Liver (tissue), 8 donors: ENCODE measurements at regions not wholly inside any gene's neighbourhood (a gene's known extent, or its start where the extent isn't known, plus 50 kb on each side); places are given as distances from the start of the nearest gene placed in this dataset.

Experiments
- DNase-seq: peaks from one replicate; pipeline ENCODE4 v3.0.0-alpha.2; 2017; ENCODE audit warnings: low spot score
- H3K27ac ChIP-seq, 2 donors: one replicate each; pipeline ENCODE4 v1.7.0; 2013; ENCODE audit warnings: inconsistent platforms in 2 of 2, low read length in 2 of 2, control low read depth in 1 of 2, low read depth in 1 of 2, mild to moderate bottlenecking in 1 of 2
- H3K27me3 ChIP-seq, 4 donors: one replicate each; pipeline versions ENCODE4 v1.6.1 to v1.7.0; 2013; ENCODE audit warnings: low read length in 3 of 4, inconsistent platforms in 1 of 4, mild to moderate bottlenecking in 1 of 4, moderate library complexity in 1 of 4; ENCODE audit not compliant: control insufficient read depth in 4 of 4, insufficient read depth in 4 of 4
- H3K36me3 ChIP-seq, 4 donors: one replicate each; pipeline versions ENCODE4 v1.6.1 to v1.7.0; 2013; ENCODE audit warnings: low read length in 3 of 4, mild to moderate bottlenecking in 3 of 4, low read depth in 1 of 4, moderate library complexity in 1 of 4; ENCODE audit not compliant: control insufficient read depth in 4 of 4, insufficient read depth in 3 of 4
- H3K4me1 ChIP-seq, 4 donors: one replicate each; pipeline versions ENCODE4 v1.6.1 to v1.7.0; 2013; ENCODE audit warnings: low read length in 3 of 4, mild to moderate bottlenecking in 3 of 4, moderate library complexity in 1 of 4; ENCODE audit not compliant: control insufficient read depth in 4 of 4, insufficient read depth in 4 of 4
- H3K4me3 ChIP-seq, 3 donors: one replicate each; pipeline versions ENCODE4 v1.6.1 to v1.7.0; 2013; ENCODE audit warnings: low read length in 3 of 3, control low read depth in 1 of 3, low read depth in 1 of 3, mild to moderate bottlenecking in 1 of 3
- H3K9ac ChIP-seq, 2 donors: one replicate each; pipeline ENCODE4 v1.7.0; 2013; ENCODE audit warnings: low read length in 2 of 2, mild to moderate bottlenecking in 2 of 2, moderate library complexity in 2 of 2, control low read depth in 1 of 2, low read depth in 1 of 2
- H3K9me3 ChIP-seq, 4 donors: one replicate each; pipeline versions ENCODE4 v1.6.1 to v1.7.0; 2013; ENCODE audit warnings: low read length in 3 of 4; ENCODE audit not compliant: control insufficient read depth in 4 of 4
- ATF3 ChIP-seq: IDR thresholded peaks from 2 replicates; pipeline ENCODE4 v1.6.1; 2016; ENCODE audit warnings: antibody characterized with exemption
- EGR1 ChIP-seq, 2 donors: IDR thresholded peaks; 2 replicates each; pipeline ENCODE4 v1.6.1; 2016 to 2018; ENCODE audit warnings: antibody characterized with exemption in 2 of 2, low read depth in 2 of 2
- FOXA1 ChIP-seq: IDR thresholded peaks from 2 replicates; pipeline ENCODE4 v1.6.1; 2016; ENCODE audit warnings: antibody characterized with exemption
- FOXA2 ChIP-seq: IDR thresholded peaks from 2 replicates; pipeline ENCODE4 v1.6.1; 2016; ENCODE audit warnings: antibody characterized with exemption
- GABPA ChIP-seq, 2 donors: IDR thresholded peaks in 1 of 2; conservative IDR thresholded peaks in 1 of 2; 2 replicates each; pipeline ENCODE4 v1.6.1; 2016; ENCODE audit warnings: antibody characterized with exemption in 2 of 2, mild to moderate bottlenecking in 1 of 2, moderate library complexity in 1 of 2
- HNF4G ChIP-seq: IDR thresholded peaks from 2 replicates; pipeline ENCODE4 v1.6.1; 2016; ENCODE audit warnings: antibody characterized with exemption
- JUND ChIP-seq, 2 donors: IDR thresholded peaks; 2 replicates each; pipeline ENCODE4 v1.6.1; 2016; ENCODE audit warnings: antibody characterized with exemption in 2 of 2
- RAD21 ChIP-seq, 2 donors: IDR thresholded peaks; 2 replicates each; pipeline ENCODE4 v1.6.1; 2016; ENCODE audit warnings: antibody characterized with exemption in 2 of 2, mild to moderate bottlenecking in 2 of 2
- RXRA ChIP-seq, 2 donors: IDR thresholded peaks; 2 replicates each; pipeline ENCODE4 v1.6.1; 2017 to 2018; ENCODE audit warnings: antibody characterized with exemption in 2 of 2, mild to moderate bottlenecking in 1 of 2
- SP1 ChIP-seq: IDR thresholded peaks from 2 replicates; pipeline ENCODE4 v1.6.1; 2018; ENCODE audit warnings: antibody characterized with exemption, mild to moderate bottlenecking
- TAF1 ChIP-seq: conservative IDR thresholded peaks from 2 replicates; pipeline ENCODE4 v1.6.1; 2016; ENCODE audit warnings: antibody characterized with exemption, mild to moderate bottlenecking
- WGBS: extraction: QIAGEN DNeasy Blood & Tissue Kit; methylation state at CpG from one replicate; pipeline ENCODE4 v1.1.7; 2013; 5-methylcytosine and 5-hydroxymethylcytosine counted together
- TF ChIP-seq, protein P1 (sequence below): fragments of 150-350 bp; IDR thresholded peaks from 2 replicates; pipeline ENCODE4 v1.5.1; 2017; ENCODE audit warnings: improper control_type of control experiment, low read depth, low read length; ENCODE audit not compliant: missing input control
- TF ChIP-seq, protein P2 (sequence below): IDR thresholded peaks from 2 replicates; pipeline ENCODE4 v1.6.1; 2016; ENCODE audit warnings: antibody characterized with exemption, mild to moderate bottlenecking
- TF ChIP-seq, protein P3 (sequence below): IDR thresholded peaks from 2 replicates; pipeline ENCODE4 v1.6.1; 2016; ENCODE audit warnings: antibody characterized with exemption
- donor health status: healthy.
- donor health status: healthy.
- donor health status: healthy.
- donor health status: healthy.
- donor health status: healthy.

- Histone ChIP-seq H3K36me3 (no peaks in the 10 kb centered on the region), H3K27me3 (no peaks in the 10 kb centered on the region), H3K27ac (no peak overlapping the region), H3K9ac (no peak overlapping the region), H3K9me3 (no peaks in the 10 kb centered on the region), H3K4me3 (no peak overlapping the region), H3K4me1 (no peaks in the 10 kb centered on the region)
- DNase-seq: no peak
- no peak for TF ChIP-seq EGR1 (IDR thresholded peaks at IDR 0.05; ENCODE audit: low read depth in 2 of 2)
- no peak for TF ChIP-seq SP1
- TF ChIP-seq, protein P1, sequence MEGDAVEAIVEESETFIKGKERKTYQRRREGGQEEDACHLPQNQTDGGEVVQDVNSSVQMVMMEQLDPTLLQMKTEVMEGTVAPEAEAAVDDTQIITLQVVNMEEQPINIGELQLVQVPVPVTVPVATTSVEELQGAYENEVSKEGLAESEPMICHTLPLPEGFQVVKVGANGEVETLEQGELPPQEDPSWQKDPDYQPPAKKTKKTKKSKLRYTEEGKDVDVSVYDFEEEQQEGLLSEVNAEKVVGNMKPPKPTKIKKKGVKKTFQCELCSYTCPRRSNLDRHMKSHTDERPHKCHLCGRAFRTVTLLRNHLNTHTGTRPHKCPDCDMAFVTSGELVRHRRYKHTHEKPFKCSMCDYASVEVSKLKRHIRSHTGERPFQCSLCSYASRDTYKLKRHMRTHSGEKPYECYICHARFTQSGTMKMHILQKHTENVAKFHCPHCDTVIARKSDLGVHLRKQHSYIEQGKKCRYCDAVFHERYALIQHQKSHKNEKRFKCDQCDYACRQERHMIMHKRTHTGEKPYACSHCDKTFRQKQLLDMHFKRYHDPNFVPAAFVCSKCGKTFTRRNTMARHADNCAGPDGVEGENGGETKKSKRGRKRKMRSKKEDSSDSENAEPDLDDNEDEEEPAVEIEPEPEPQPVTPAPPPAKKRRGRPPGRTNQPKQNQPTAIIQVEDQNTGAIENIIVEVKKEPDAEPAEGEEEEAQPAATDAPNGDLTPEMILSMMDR: no peak
- TF ChIP-seq GABPA (IDR thresholded peaks at IDR 0.05 in 1 of 2, conservative IDR thresholded peaks at IDR 0.05 in 1 of 2): no peak
- TF ChIP-seq, protein P2, sequence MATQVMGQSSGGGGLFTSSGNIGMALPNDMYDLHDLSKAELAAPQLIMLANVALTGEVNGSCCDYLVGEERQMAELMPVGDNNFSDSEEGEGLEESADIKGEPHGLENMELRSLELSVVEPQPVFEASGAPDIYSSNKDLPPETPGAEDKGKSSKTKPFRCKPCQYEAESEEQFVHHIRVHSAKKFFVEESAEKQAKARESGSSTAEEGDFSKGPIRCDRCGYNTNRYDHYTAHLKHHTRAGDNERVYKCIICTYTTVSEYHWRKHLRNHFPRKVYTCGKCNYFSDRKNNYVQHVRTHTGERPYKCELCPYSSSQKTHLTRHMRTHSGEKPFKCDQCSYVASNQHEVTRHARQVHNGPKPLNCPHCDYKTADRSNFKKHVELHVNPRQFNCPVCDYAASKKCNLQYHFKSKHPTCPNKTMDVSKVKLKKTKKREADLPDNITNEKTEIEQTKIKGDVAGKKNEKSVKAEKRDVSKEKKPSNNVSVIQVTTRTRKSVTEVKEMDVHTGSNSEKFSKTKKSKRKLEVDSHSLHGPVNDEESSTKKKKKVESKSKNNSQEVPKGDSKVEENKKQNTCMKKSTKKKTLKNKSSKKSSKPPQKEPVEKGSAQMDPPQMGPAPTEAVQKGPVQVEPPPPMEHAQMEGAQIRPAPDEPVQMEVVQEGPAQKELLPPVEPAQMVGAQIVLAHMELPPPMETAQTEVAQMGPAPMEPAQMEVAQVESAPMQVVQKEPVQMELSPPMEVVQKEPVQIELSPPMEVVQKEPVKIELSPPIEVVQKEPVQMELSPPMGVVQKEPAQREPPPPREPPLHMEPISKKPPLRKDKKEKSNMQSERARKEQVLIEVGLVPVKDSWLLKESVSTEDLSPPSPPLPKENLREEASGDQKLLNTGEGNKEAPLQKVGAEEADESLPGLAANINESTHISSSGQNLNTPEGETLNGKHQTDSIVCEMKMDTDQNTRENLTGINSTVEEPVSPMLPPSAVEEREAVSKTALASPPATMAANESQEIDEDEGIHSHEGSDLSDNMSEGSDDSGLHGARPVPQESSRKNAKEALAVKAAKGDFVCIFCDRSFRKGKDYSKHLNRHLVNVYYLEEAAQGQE: no peak
- TF ChIP-seq ATF3: no peak
- TF ChIP-seq RXRA (IDR thresholded peaks at IDR 0.05): no peak
- no peak for TF ChIP-seq TAF1
- TF ChIP-seq, protein P3, sequence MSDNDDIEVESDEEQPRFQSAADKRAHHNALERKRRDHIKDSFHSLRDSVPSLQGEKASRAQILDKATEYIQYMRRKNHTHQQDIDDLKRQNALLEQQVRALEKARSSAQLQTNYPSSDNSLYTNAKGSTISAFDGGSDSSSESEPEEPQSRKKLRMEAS: no peak
- TF ChIP-seq FOXA1: no peak
- no peak for TF ChIP-seq JUND (IDR thresholded peaks at IDR 0.05)
- 89% methylated on average over 3 of the region's 3 CpGs for WGBS
These were observed 164.2 kb upstream of the ACTRT1 start for GRCh38 chrX:128216364-128216763.

- H3K27ac ChIP-seq: no peak overlapping the region
These were observed 113.7 kb upstream of the ACTRT1 start for GRCh38 chrX:128165884-128166408.

More at GRCh38 chrX:128165884-128166408, 113.7 kb upstream of the ACTRT1 start:
- DNase-seq: no peak
- WGBS: 87% methylated on average over 2 of the region's 2 CpGs
- Histone ChIP-seq H3K27me3 (no peaks in the 10 kb centered on the region), H3K9me3 (no peaks in the 10 kb centered on the region), H3K9ac (no peak overlapping the region), H3K36me3 (no peaks in the 10 kb centered on the region), H3K4me3 (no peak overlapping the region), H3K4me1 (no peaks in the 10 kb centered on the region)
- TF ChIP-seq GABPA (IDR thresholded peaks at IDR 0.05 in 1 of 2, conservative IDR thresholded peaks at IDR 0.05 in 1 of 2) (no peak), RAD21 (IDR thresholded peaks at IDR 0.05) (no peak), JUND (IDR thresholded peaks at IDR 0.05) (no peak), RXRA (IDR thresholded peaks at IDR 0.05) (no peak), EGR1 (IDR thresholded peaks at IDR 0.05; ENCODE audit: low read depth in 2 of 2) (no peak), FOXA2 (no peak), HNF4G (no peak)
- TF ChIP-seq, protein P3: no peak
- TF ChIP-seq, protein P1: no peak
